Stimulated activated CD4-positive, alpha-beta T cell treated with anti-CD3 and anti-CD28 coated beads, Interleukin-1b, Interleukin-23, amount 100 ng/mL, for 48 hours (primary cell): ENCODE measurements at regions not wholly inside any gene's neighbourhood (a gene's known extent, or its start where the extent isn't known, plus 50 kb on each side); places are given as distances from the start of the nearest gene placed in this dataset.

ENCODE experiments used
- DNase-seq: peaks from one replicate; pipeline ENCODE4 v3.0.0-alpha.2; 2020

DNA sequence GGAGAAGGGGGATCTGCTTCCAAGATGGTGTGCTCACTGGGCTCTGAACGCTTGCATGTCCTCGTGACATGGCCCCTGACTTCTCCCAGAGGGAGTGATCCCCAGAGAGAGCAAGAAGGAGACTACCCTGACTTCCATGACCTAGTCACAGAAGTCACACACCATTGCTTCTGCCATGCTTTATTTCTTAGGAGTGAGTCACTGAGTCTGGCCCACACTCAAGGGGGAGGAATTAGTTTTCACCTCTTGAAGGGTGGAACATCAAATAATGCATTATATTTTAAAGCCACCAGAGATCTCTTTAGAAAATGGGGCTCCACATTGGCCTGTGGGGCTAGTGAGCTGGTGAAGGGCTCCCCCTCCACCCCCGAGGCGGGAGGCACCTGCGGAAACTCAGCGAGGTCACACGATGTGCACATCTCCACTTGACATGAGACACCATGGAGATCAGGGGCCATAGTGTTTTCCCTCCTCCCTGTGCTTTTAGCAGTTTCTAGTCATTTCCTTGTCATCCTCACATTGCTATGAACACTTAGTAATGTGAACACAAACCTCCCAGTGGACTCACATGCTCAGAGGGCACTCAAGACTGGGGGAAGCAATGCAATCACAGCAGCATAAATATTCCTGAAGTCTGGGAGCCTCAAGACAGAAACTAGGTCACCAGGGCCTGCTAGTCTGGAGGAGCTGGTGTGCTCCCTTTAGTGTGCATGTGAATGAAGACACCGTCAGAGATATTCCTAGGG lies 87.4 kb upstream of the FZD10 start:
- no peak for DNase-seq

DNA sequence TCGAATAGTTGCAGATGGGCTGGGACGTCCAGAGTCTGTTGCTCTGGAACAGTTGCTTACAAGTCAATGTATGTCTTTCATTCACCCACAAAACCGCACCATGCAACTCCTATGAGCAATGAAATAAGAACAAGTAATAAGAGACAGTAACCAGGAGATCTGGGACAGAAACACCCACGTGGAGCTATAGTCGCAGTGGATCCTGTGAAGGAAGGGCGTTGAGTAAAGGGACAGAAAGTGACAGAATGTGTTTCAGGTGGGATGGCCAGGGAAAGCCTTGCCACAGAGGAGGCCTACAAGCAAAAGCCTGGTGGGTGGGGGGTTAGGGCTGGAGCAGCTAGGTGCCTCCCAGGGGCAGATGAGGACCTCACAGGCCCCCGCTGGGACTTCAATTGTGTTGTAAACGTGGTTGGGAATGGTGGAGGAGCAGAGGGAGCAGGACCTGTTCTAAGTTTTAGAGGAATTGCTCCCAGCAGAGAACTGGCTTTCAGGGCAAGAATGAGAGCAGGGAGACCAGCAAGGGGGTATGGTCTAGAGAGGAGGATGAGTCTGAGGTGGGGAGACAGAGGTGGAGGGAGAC lies 86.7 kb upstream of the FZD10 start:
- DNase-seq: no peak

DNA sequence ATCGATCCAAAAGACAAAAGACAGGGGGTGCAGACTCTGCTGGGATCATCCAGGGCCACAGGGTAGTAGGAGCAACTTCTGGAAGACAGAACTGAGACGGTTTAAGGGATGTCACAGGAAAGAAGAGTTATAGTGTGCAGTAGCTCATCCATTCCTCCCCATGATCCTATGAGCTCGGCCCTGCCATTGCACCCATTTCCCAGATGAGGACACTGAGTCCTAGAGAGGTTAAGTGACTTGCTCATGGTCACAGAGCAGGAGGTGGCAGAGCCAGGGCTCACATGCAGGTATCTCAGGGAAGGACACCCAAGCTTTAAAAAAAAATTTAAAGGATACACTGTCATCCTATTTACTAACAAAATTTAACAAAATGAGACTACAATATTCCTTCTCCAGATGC lies 86.1 kb upstream of the FZD10 start:
- no peak for DNase-seq

DNA sequence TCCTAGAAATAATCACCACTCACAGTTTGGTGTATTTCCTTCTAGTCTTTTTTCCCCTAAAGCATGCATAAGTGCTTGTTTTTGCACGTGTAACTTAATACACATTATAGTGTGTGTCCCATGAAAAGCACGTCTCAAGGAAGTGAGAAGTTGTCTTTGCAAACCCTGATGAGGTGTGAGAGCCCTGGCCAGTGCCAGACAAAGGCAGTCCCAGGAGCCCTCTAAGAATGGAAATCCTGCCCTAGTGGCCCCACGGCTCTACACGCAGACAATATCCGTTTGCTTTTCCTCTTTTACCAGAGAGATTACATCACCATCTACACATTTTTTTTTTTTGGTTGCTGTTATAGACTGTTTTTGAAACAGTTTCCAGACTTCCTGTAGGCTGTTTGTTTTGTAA lies 85.5 kb upstream of the FZD10 start:
- DNase-seq: no peak

DNA sequence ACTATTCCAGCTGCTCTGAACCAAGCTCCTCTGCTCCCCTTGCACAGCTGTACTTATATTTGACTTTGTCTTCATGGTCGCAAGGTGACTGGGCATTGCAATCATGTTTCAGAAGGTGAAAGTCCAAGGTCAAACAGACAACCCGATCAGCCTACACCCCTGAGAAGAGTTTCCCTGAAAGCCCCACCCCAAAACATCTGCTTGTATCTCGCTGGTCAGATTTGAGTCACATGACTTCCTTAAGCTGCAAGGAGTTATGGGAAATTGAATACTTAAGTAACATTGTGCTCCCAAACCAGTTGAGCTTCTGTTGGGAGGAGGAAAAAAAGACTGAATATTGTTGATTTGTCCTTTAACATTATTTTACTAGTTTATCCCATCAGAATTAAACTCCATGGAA lies 83.4 kb upstream of the FZD10 start:
- no peak for DNase-seq

DNA sequence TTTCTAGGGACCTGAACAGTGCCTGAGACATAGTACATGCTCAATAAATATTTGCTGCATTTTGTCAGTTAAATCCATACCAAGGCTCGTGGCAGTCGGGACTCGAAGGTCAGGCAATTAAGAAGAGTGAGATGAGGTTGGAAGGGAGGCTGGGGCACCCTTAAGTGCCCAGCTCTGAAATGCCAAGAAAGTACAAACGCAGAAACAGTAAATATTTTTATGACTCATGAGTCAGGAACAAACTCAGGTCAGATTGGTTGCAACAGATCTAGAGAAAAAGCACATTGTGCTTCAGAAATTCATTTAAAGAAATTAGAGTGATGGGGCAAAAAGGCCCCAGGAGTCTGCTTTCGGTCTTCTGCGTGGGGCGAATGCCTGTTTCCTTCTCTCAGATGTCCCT lies 83.0 kb upstream of the FZD10 start:
- DNase-seq: no peak

DNA sequence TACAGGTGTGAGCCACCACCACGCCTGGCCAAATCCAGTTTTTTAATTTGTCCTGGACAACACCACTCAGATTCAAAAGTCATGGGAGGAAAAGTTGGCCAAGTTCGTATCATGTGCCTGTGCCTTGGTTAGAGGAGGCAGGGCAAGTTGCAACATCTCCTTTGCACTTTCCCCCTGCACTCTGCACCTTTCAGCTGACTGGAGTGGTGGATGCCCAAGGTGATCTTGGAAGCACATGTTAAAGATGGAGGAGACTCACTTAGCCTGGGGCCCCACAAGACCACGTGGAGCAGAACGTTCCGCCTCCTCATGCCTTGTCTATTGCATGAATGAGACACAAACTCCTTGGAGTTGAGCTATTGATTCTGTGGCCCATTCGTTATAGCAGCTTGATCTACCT lies 82.1 kb upstream of the FZD10 start:
- DNase-seq: no peak

DNA sequence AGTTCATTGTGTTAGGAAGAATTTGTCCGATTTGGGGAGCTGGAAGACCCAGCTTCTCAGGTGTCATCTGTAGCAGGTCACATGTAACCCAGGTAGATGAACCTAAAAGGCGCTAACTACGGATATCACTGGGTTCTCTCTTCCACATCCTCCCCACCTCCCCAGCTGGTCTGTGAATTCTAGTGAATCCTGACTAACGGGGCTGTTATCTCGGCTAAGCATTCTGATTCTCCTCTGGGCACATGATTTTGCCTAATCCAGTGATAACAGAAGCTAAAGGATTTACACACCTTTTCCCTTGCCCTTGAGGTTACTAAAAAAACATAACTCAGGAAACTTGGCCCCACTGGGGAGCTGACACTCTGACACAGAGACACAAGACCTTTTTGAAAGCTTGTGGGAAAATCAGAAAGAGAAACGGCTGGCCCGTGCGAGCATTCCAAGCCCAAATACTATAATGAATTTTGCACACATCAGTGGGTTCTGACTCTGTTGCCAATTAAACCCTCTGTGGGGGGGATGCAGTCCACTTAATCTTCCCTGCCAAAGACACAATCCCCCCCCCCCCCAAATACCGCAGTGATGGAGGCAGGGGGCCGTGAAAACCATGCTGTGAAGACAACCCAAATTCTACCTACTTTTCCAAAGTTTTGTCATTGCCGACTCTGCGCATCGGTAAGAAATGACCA lies 81.0 kb upstream of the FZD10 start:
- no peak for DNase-seq

DNA sequence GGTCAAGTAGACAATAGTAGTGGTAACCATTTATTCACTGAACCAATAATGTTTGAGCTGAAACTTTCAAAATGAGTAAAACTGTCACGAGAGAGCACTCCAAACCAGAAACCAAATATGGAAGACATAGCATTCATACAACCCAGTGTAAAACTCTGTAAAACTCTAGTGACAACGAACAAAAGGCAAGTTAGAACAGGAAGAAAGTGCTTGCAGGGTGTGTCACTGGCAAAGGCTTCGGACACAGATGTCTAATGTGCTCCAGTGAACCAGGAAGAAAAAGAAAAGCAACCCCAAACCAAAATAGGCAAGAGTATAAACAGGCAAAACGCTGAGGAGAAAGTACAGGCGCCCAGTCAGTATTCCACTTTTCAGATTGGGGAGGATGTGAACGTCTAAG lies 79.3 kb upstream of the FZD10 start:
- DNase-seq: no peak

DNA sequence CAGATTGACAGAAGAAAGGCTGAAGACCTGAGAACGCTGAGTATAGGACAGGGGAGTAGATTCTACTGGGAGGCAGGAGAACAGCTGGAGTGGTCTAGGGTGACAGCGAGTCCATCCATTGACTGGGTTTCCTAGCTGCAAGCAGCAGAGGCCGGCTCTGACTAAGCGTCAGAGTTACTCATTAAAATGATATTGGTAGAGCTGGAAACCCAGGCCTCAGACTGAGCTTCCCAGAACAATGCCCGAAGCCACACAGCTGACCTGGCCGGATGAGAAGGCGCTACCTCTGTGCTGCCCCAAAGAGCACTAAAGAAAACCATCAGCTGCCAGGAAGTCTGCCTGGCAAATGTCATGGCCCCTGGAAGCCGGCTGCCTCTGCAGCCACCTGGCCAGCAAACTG lies 78.5 kb upstream of the FZD10 start:
- no peak for DNase-seq

DNA sequence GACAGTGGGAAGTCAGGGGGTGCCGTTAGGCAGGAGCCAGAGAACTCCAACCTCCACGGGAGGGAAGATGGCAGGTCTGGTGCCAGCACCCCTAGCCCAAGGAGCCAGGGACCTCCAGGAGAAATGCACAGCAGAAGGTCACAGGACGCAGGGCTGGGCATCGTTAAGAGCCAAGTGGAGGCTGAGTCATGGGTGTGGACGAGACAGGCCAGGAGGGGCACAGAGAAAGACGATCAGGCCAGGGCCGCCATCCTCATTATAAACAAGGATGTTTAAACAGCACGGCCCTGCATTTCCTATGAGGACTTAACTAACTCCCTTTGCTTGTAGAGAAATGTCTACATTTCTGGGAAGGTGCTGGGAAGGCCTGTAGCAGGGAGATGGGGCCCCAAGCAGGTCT lies 77.9 kb upstream of the FZD10 start:
- no peak for DNase-seq

DNA sequence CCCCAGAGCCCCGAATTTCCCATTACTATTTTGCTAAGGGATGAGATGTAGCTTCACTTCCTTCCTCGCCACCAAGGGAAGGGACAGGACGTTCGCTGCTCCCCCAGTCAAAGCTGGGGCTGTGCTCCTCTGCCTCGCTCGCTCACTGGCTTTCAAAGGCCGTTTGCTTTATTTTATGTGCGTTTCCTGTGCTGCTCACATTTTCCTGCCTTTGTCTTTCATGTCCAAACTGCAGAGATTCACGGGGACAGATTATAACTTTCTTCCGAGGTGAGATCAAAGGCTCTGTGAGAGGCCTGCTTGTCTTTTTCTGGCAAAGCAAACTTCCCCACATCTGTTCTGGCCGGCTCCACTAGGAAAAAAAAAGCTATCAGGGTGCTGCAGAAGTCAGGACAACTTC lies 76.0 kb upstream of the FZD10 start:
- DNase-seq: no peak

DNA sequence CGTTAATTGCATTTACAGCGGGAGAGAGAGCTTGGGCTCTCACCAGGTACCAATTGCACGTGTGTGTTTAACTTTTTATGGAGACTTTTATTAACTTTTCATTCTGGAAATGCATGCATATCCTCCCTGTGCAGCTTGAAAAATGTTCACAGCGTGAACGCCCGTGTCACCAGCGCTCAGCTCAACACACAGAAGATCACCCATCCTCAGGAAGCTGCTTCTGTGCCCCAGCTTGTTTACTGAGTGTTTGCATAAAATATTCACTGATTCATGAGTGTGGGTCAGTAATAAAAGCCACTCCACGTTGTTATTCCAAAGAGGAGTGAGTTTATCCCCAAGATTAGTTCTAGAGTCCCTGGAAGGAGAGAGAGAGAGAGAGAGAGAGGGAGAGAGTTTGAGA lies 75.5 kb upstream of the FZD10 start:
- no peak for DNase-seq

DNA sequence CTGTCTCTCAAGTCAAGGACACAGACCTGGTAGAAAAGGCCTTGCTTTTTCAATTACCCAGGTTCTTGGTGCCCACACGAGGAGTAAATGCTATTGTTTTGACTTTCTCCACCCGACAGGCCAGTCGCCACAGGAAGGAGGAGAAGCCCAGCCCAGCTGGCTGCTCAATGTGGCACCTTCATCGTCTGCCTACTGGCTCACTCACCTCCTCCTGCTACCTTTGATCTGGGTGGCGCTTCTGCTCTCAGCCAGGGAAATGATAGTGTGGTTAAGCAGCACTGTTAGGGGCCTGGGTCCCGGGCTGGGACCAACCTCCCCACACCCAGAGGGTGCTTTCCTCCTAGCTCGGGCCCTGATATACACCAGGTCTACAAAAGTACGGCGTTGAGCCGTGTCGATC lies 75.0 kb upstream of the FZD10 start:
- DNase-seq: no peak

DNA sequence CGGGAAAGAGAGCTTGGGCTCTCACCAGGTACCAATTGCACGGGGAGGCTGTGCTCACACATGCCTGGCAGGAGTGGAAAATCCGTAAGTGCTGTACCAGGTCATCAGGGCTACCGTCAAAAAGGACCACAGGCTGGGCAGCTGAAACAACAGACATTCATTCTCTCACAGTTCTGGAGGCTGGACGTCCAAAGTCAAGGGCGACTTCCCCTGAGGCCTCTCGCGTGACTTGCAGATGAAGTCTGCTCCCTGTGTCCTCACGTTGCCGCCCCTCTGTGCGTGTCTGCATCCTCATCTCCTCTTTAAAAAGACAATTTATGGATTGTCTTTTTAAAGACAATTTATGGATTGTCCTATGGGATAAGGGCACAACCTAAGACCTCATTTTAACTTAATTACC lies 73.8 kb upstream of the FZD10 start:
- no peak for DNase-seq

DNA sequence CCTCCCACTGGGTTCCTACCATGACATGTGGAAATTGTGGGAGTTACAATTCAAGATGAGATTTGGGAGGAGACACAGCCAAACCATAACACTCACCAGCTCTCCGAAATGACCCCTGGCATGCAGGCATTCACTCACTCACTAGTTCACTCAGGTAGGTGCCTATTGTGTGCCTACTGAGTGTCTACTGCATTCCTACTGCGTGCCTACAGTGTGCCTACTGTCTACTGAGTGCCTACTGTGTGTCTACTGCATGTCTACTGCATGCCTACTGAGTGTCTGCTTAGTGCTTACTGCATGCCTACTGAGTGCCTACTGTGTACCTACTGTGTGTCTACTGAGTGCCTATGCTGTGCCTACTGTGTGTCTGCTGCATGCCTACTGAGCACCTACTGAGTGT lies 71.7 kb upstream of the FZD10 start:
- no peak for DNase-seq

DNA sequence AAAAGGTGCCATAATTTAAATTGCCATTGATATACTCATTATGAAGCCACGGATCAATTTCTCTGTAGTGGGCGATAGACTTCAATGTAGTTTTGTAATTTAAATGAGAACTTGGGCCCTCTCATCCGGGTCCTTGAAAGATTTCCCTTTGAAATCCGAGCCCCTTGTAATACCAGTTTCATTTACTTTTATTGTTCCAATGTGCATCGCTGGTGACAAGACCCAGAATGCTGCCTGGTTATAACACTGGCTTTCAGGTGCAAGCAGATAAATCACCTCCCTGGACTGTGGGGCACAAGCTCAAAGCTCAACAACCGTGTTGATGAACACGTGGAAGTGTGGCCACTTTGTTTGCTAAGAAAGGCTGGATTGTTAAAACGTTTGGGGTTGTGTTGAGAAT lies 68.9 kb upstream of the FZD10 start:
- no peak for DNase-seq

DNA sequence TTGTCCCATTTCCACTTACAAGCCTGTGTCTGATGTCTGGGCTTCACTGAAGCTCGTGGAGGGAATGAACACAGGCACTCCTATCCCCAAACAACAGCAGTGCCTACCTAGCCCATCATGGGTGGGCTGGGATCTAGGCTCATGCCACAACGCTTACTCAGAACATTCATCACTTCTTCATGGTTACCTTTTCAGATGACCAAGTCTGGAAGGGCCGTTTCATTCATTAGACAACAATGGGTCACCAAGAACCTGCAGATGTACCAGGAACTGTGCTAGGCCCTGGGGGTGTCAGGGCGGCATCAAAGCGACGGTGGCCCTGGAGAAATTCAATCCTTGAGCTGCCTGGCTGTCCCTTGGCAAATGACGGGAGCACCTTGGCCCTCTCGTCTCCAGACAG lies 64.9 kb upstream of the FZD10 start:
- no peak for DNase-seq

DNA sequence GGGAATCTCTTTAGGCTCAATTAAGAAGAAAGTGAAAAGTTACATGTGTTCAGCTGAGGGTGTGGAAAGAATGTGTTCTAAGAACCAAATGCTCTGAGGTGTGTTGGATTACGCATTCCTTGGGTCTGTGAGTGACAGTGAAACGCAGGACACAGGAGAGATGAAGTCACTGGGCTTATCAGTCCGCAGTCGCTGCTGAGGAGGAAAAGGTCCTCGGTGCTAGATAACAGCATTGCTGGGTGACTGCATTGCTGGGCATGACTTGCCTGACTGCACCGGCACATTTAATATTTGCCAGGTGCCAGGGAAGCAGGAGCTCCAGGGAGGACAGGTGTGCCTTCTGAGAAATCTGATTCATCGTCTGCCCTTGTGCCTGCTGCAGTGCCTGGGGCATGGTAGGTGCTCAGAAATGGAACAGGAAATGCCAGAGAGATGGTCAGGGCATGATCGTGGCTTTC lies 64.4 kb upstream of the FZD10 start:
- no peak for DNase-seq

DNA sequence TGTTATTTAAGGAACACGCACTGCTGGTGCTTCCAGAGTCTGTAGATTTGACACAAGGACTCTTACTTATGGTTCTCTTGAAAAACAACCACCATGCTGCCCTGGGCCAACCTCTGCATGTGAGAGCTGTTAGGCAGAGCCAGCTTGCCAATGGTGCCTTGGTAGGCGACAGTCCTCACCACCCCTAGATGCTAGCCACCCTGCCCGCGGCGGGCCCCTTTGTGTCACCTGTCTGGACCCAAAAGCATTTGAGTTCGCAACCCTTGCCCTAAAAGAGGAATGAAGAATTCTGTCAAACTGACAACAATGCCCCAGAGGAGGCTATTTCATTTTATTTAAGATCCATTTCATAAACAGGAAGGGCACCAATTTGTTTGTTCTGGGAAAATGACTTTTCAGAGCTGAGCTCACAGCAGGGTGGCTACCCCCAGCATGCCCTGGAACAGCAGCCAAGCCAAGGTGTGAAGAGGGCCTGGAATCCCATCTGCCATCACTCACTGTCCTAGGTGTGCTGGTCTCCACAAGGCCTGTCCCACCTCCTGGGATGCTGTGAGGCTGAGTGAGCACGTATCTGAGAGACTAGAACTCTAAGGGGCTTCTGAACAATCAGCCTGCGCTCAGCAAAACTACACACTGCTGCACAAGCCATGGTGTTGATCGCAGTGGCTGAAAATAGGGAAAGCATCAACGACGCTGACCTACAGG lies 63.8 kb upstream of the FZD10 start:
- DNase-seq: no peak

DNA sequence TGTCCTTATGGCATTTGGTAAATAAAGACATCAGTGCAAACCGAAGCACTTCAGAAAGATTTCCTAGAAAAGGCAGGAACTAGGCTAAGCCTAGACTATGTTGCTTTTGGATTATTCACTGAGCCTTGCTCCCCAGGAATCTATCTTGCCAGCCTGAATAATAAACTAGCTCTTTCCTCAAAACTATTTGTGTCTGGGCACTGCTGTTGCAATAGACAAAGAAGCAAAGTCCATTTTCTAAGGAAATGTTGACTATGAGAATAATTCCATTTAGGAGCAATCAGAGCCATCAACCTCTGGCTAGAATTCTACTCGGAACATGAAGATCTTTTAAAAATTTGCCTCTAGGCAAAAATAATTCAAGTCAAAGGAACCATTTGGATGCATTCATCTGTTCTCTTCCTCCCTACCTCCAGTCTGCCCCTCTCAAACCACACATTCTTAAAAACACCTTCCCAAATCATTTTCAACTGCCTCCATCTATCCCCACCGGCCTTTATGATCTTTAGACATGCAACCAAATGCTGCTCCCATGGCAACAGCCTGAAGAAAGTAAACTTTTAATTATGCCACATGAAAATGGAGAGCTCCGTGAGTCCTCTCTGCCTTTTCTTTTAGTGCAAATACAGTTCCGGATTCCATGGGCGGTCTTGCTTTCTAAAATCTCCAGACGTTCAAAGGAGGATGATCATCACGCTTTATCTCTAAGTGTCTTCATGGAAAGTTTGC lies 61.5 kb upstream of the FZD10 start:
- no peak for DNase-seq

DNA sequence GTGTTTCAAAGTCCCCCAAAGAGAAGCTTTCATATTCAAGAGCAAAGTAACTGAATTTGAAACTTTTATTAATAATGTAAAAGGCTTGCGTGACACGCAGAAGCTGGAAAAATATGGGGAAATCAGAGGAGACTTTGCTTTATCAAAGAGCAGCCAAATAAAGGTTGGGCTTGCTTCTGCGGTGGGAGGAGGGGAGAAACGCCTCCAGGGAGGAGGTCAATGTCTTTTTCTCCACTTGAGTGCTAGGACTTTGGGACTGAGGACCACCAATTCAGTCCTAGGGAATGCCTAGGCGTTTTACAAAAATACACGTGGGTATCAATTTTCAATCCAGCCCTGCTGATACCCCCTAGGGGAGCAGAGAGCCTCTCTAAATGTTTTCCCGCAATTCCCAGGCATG lies 60.9 kb upstream of the FZD10 start:
- no peak for DNase-seq

DNA sequence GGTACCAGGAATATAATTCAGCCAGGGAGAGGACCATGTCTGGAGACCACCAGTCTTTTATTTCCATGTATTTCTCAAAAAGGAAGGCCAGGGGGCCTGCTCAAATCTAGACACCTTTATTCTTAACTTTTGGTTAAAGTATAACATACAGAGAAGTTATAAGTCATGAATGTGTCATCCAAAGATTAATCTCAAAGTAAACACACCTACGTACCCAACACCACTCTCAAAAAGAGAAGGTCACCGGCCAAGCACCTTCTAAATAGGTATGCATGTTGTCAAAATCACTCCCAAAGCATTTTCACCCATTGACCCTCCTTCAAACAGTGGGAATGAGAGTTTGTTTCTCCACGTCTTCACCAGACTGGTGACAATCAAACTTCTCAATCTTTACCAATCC lies 60.0 kb upstream of the FZD10 start:
- no peak for DNase-seq
